Activated naive CD8-positive, alpha-beta T cell treated with anti-CD3 and anti-CD28 coated beads for 36 hours (primary cell): ENCODE measurements at regions not wholly inside any gene's neighbourhood (a gene's known extent, or its start where the extent isn't known, plus 50 kb on each side); places are given as distances from the start of the nearest gene placed in this dataset.
"Not testable (repeated sequence)": the region's sequence is repeated elsewhere in the genome, so short reads cannot be mapped to it uniquely, and the experiment has no call there.

Source experiments
- DNase-seq: peaks from one replicate; pipeline ENCODE4 v3.0.0; 2021
- H3K27ac Mint-ChIP-seq: one replicate; pipeline ENCODE4 v1.8.0; 2022; ENCODE audit warnings: mild to moderate bottlenecking, moderate library complexity, mixed read lengths
- H3K27me3 Mint-ChIP-seq: one replicate; pipeline ENCODE4 v1.8.0; 2022; ENCODE audit warnings: mild to moderate bottlenecking, mixed read lengths
- H3K36me3 Mint-ChIP-seq: one replicate; pipeline ENCODE4 v1.8.0; 2021; ENCODE audit warnings: mild to moderate bottlenecking, mixed read lengths
- H3K4me1 Mint-ChIP-seq: one replicate; pipeline ENCODE4 v1.8.0; 2021; ENCODE audit warnings: mixed read lengths
- H3K4me3 Mint-ChIP-seq: one replicate; pipeline ENCODE4 v1.8.0; 2022; ENCODE audit warnings: mild to moderate bottlenecking, moderate library complexity, mixed read lengths
- H3K9me3 Mint-ChIP-seq: one replicate; pipeline ENCODE4 v1.8.0; 2022; ENCODE audit warnings: mixed read lengths

DNA sequence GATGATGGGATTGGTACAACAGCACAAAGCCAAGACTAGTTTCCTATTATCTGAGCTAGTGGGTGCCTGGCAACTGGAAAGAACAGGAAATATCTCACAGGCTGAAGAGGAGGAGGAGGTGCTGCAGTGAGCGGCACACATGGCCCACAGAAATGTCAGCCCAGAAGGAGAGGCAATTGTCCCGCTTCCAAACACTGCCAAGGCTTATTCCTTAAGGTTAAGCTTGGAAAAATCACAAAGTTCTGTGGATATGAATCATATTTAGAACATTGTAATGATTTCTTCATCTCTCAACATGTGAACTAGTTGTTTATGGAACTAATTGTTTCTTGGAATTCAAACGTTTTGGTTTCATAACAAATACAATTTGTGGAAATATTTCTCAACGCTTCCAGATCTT is 1019.5 kb upstream of the SEMA6A start:
- no peaks in the 10 kb centered on the region for H3K36me3 Mint-ChIP-seq

GRCh38 chr5:117590944-117591343 is 1016.3 kb upstream of the SEMA6A start:
- Mint-ChIP-seq H3K4me1 (no peaks in the 10 kb centered on the region), H3K36me3 (no peaks in the 10 kb centered on the region), H3K9me3 (peaks cover 2% of the 10 kb centered on the region), H3K27ac (no peak overlapping the region), H3K4me3 (no peak overlapping the region), H3K27me3 (no peaks in the 10 kb centered on the region)
- DNase-seq: no peak

More for the DNA sequence above, 1019.5 kb upstream of the SEMA6A start:
- Mint-ChIP-seq H3K4me3 (no peak overlapping the region), H3K4me1 (no peaks in the 10 kb centered on the region), H3K27ac (no peak overlapping the region), H3K27me3 (no peaks in the 10 kb centered on the region), H3K9me3 (peaks cover 5% of the 10 kb centered on the region)
- DNase-seq: no peak

- peaks cover 2% of the 10 kb centered on the region for H3K9me3 Mint-ChIP-seq
- H3K36me3 Mint-ChIP-seq: no peaks in the 10 kb centered on the region
These were observed 1014.0 kb upstream of the SEMA6A start for GRCh38 chr5:117588611-117589010.

GRCh38 chr5:117587111-117587510 is 1012.5 kb upstream of the SEMA6A start:
- Mint-ChIP-seq H3K4me1 (no peaks in the 10 kb centered on the region), H3K4me3 (no peak overlapping the region), H3K27ac (no peak overlapping the region), H3K36me3 (no peaks in the 10 kb centered on the region), H3K27me3 (no peaks in the 10 kb centered on the region), H3K9me3 (no peaks in the 10 kb centered on the region)
- DNase-seq: no peak

More at GRCh38 chr5:117588611-117589010, 1014.0 kb upstream of the SEMA6A start:
- no peak overlapping the region for H3K27ac Mint-ChIP-seq
- H3K4me3 Mint-ChIP-seq: no peak overlapping the region
- no peaks in the 10 kb centered on the region for H3K4me1 Mint-ChIP-seq
- H3K27me3 Mint-ChIP-seq: no peaks in the 10 kb centered on the region
- no peak for DNase-seq

- H3K9me3 Mint-ChIP-seq: no peaks in the 10 kb centered on the region
- H3K36me3 Mint-ChIP-seq: no peaks in the 10 kb centered on the region
These were observed 994.0 kb upstream of the SEMA6A start for GRCh38 chr5:117568622-117569021.

DNA sequence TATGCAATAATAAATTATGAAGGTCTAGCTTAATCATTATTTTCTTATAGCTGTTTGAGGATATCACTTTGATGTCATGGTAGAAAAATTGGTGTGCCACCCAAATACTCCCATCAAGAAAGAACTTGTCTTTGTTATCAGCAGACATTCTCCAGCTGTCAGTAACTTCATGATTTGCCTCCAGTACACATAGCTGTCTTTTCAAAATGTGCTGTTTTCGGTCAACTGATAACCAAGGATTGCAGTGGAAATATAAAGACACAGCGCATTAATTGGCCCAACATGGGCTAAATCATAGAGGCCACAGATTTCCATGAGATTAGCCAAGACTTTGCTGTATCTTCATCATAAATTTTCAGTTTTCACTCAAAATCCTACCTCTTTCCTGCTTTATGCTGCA is 993.5 kb upstream of the SEMA6A start:
- H3K4me3 Mint-ChIP-seq: no peak overlapping the region
- no peaks in the 10 kb centered on the region for H3K9me3 Mint-ChIP-seq
- H3K36me3 Mint-ChIP-seq: no peaks in the 10 kb centered on the region
- no peaks in the 10 kb centered on the region for H3K4me1 Mint-ChIP-seq
- no peak for DNase-seq
- no peaks in the 10 kb centered on the region for H3K27me3 Mint-ChIP-seq
- H3K27ac Mint-ChIP-seq: no peak overlapping the region

More at GRCh38 chr5:117568622-117569021, 994.0 kb upstream of the SEMA6A start:
- H3K4me1 Mint-ChIP-seq: no peaks in the 10 kb centered on the region
- no peaks in the 10 kb centered on the region for H3K27me3 Mint-ChIP-seq
- DNase-seq: no peak
- H3K27ac Mint-ChIP-seq: no peak overlapping the region
- no peak overlapping the region for H3K4me3 Mint-ChIP-seq

GRCh38 chr5:117562647-117563046 is 988.0 kb upstream of the SEMA6A start:
- DNase-seq: no peak
- no peak overlapping the region for H3K27ac Mint-ChIP-seq
- H3K36me3 Mint-ChIP-seq: no peaks in the 10 kb centered on the region
- no peaks in the 10 kb centered on the region for H3K4me1 Mint-ChIP-seq
- no peaks in the 10 kb centered on the region for H3K27me3 Mint-ChIP-seq
- no peak overlapping the region for H3K4me3 Mint-ChIP-seq
- H3K9me3 Mint-ChIP-seq: no peaks in the 10 kb centered on the region

GRCh38 chr5:117561531-117561930 is 986.9 kb upstream of the SEMA6A start:
- no peaks in the 10 kb centered on the region for H3K9me3 Mint-ChIP-seq
- no peaks in the 10 kb centered on the region for H3K4me1 Mint-ChIP-seq
- DNase-seq: no peak
- no peaks in the 10 kb centered on the region for H3K27me3 Mint-ChIP-seq
- H3K4me3 Mint-ChIP-seq: no peak overlapping the region
- H3K36me3 Mint-ChIP-seq: no peaks in the 10 kb centered on the region
- no peak overlapping the region for H3K27ac Mint-ChIP-seq

GRCh38 chr5:117559005-117559844 is 984.6 kb upstream of the SEMA6A start:
- Mint-ChIP-seq H3K4me1 (no peaks in the 10 kb centered on the region), H3K27ac (no peak overlapping the region), H3K4me3 (no peak overlapping the region), H3K9me3 (no peaks in the 10 kb centered on the region), H3K27me3 (no peaks in the 10 kb centered on the region), H3K36me3 (no peaks in the 10 kb centered on the region)
- DNase-seq: no peak

DNA sequence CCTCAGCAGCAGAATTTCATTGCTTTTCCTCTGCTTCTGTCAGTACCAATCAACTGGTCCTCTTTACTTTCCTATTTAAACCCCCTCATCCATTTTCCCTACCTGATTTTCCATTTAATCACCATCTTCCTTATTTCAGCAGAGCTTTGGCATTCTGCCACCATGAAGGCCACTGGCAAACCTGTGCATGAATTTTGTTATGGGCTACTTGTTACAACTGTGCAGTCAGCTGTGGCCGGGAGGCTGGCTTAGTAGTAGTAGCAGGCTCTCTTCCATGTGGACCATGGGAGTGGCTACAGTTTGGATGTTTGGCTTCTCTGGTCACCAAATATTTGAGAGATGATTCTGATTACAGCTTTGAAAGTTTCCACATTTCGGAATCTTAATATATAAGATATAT is 976.6 kb upstream of the SEMA6A start:
- Mint-ChIP-seq H3K27me3 (no peaks in the 10 kb centered on the region), H3K4me3 (no peak overlapping the region), H3K36me3 (no peaks in the 10 kb centered on the region)

DNA sequence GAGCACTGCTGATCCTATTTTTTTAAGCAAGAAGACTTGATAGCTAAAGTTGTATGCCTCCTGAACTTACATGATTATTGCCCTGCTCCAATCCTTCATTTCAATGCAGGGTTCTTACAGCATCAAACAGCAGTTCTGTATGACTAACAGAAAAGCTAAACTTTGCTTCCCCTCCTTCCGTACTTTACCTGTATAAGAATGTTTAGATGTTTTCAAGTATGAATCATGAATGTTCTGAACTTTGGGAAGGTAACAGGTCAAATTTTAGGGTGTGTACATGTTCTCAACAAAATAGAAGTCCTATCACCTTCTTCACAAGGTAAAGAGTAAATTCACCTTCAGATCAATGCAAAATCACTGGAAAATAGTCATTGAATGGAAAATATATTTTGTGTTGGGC is 972.6 kb upstream of the SEMA6A start:
- no peak for DNase-seq
- H3K4me3 Mint-ChIP-seq: no peak overlapping the region
- H3K27me3 Mint-ChIP-seq: no peaks in the 10 kb centered on the region
- H3K4me1 Mint-ChIP-seq: no peaks in the 10 kb centered on the region
- H3K36me3 Mint-ChIP-seq: no peaks in the 10 kb centered on the region
- H3K9me3 Mint-ChIP-seq: peaks cover 2% of the 10 kb centered on the region
- no peak overlapping the region for H3K27ac Mint-ChIP-seq

More for the DNA sequence above, 976.6 kb upstream of the SEMA6A start:
- DNase-seq: no peak
- H3K4me1 Mint-ChIP-seq: no peaks in the 10 kb centered on the region
- peaks cover 2% of the 10 kb centered on the region for H3K9me3 Mint-ChIP-seq
- H3K27ac Mint-ChIP-seq: no peak overlapping the region

DNA sequence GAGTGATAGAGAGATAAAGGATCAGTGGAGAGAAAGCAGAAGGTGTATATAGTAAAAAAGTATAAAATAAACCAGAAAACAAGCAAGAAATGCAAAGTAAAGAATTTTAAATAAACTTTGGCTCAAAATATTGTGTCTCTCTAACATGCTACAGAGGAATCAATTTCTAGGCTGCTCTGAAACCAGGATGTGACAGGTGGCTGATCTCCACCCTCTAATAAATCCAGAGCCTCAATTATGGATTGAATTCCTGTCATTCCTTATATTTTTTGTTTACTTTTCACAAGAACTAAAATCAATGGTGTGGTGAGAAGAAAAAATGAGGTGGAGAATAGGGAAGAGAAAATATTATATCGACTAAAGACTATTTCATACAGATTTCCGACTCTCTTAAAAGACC is 965.1 kb upstream of the SEMA6A start:
- H3K4me1 Mint-ChIP-seq: no peaks in the 10 kb centered on the region
- H3K36me3 Mint-ChIP-seq: no peaks in the 10 kb centered on the region
- no peak for DNase-seq
- H3K27me3 Mint-ChIP-seq: no peaks in the 10 kb centered on the region
- H3K27ac Mint-ChIP-seq: no peak overlapping the region
- no peaks in the 10 kb centered on the region for H3K9me3 Mint-ChIP-seq
- H3K4me3 Mint-ChIP-seq: no peak overlapping the region

DNA sequence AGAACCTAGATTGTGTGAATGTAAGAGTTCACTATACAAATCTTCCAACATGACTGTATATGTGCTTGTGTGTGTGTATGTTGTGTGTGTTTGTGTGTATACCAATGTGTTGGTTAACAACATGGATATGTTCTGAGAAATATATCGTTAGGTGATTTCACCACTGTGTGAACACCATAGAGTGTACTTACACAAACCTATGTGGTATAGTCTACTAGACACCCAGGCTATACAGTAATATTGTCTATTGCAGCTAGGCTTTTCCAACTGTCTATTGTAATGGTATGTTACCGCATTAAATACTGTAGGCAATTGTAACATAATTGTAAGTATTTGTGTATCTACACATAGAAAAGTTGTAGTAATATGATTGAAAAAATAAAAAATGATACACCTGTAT is 959.2 kb upstream of the SEMA6A start:
- no peaks in the 10 kb centered on the region for H3K27me3 Mint-ChIP-seq
- no peak overlapping the region for H3K27ac Mint-ChIP-seq
- H3K9me3 Mint-ChIP-seq: no peaks in the 10 kb centered on the region
- no peaks in the 10 kb centered on the region for H3K4me1 Mint-ChIP-seq
- no peaks in the 10 kb centered on the region for H3K36me3 Mint-ChIP-seq
- no peak overlapping the region for H3K4me3 Mint-ChIP-seq
- no peak for DNase-seq

DNA sequence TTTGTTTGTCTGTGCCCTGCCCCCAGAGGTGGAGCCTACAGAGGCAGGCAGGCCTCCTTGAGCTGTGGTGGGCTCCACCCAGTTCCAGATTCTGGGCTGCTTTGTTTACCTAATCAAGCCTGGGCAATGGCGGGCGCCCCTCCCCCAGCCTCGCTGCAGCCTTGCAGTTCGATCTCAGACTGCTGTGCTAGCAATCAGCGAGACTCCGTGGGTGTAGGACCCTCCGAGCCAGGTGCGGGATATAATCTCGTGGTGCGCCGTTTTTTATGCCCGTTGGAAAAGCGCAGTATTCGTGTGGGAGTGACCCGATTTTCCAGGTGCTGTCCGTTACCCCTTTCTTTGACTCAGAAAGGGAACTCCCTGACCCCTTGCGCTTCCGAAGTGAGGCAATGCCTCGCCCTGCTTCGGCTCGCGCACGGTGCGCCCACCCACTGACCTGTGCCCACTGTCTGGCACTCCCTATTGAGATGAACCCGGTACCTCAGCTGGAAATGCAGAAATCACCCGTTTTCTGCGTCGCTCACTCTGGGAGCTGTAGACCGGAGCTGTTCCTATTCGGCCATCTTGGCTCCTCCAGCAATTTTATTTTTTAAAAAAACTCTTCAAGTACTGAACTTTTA is 958.5 kb upstream of the SEMA6A start:
- not testable (repeated sequence) for H3K36me3 Mint-ChIP-seq, H3K27ac Mint-ChIP-seq, H3K4me3 Mint-ChIP-seq, H3K4me1 Mint-ChIP-seq, DNase-seq, H3K9me3 Mint-ChIP-seq, H3K27me3 Mint-ChIP-seq

DNA sequence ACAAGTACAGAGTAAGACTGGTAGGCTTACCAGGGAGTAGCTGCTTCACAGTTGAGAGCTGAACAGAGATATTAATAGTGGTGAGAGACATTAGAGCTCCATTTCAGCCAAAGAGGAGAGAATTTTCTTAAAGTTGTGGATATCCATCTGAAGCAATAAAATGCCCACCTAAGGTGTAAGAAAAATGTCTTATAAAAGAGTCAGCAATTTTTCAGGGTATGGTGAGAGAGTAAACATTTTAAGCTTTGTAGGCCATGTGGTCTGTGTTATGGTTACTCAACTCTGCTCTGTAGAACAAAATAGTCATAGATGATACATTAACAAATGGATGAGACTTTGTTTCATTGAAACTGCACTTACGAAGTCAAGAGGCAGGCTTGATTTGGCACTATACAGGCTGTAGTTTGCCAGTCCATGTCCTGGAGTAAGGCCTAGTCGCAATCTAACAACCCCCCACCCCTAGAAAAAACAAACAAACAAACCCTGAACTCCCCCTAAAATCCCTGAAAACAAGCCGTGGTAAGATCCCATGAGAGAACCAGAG is 945.4 kb upstream of the SEMA6A start:
- Mint-ChIP-seq H3K36me3 (no peaks in the 10 kb centered on the region), H3K9me3 (peaks cover 6% of the 10 kb centered on the region), H3K4me3 (no peak overlapping the region), H3K4me1 (no peaks in the 10 kb centered on the region), H3K27me3 (no peaks in the 10 kb centered on the region), H3K27ac (no peak overlapping the region)
- no peak for DNase-seq

- DNase-seq: no peak
- Mint-ChIP-seq H3K4me3 (no peak overlapping the region), H3K27me3 (no peaks in the 10 kb centered on the region), H3K4me1 (no peaks in the 10 kb centered on the region), H3K36me3 (no peaks in the 10 kb centered on the region), H3K27ac (no peak overlapping the region), H3K9me3 (peaks cover 5% of the 10 kb centered on the region)
These were observed 929.7 kb upstream of the SEMA6A start for GRCh38 chr5:117504305-117504704.
